HG03565 (cell line): ENCODE measurements at regions not wholly inside any gene's neighbourhood (a gene's known extent, or its start where the extent isn't known, plus 50 kb on each side); places are given as distances from the start of the nearest gene placed in this dataset.
"Not testable (repeated sequence)": the region's sequence is repeated elsewhere in the genome, so short reads cannot be mapped to it uniquely, and the experiment has no call there.

Experiments used
- ATAC-seq: cut with Tn5 transposase; IDR thresholded peaks from one replicate; pipeline ENCODE4 v1.9.1; 2021; ENCODE audit warnings: mild to moderate bottlenecking, moderate library complexity; ENCODE audit not compliant: unreplicated experiment

- not testable (repeated sequence) for ATAC-seq
Observed at GRCh38 chr9:64920147-64920546, 364.9 kb downstream of the FOXD4L5 start.

- not testable (repeated sequence) for ATAC-seq
Observed at GRCh38 chr9:64888643-64889042, 396.4 kb downstream of the FOXD4L5 start.

GRCh38 chr9:64870594-64870993 is 414.4 kb downstream of the FOXD4L5 start:
- ATAC-seq = peak; percentile 90
